ENCODE measurements at regions not wholly inside any gene's neighbourhood (a gene's known extent, or its start where the extent isn't known, plus 50 kb on each side); places are given as distances from the start of the nearest gene placed in this dataset.
"Not testable (repeated sequence)": the region's sequence is repeated elsewhere in the genome, so short reads cannot be mapped to it uniquely, and the experiment has no call there.

- ATAC-seq (ENCODE audit: low FRiP score in 2 of 2) (no peak), DNase-seq (no peak)
- H3K27ac ChIP-seq, result no peak overlapping the region
- no peaks in the 10 kb centered on the region for H3K9me3 ChIP-seq
- no peaks in the 10 kb centered on the region for H3K27me3 ChIP-seq
- H3K36me3 ChIP-seq, result no peaks in the 10 kb centered on the region
- no peak for TF ChIP-seq POLR2AphosphoS5 (IDR thresholded peaks at IDR 0.05)
- TF ChIP-seq CTCF (IDR thresholded peaks at IDR 0.05), result no peak
- no peak for TF ChIP-seq POLR2A (IDR thresholded peaks at IDR 0.05)
- no peak for TF ChIP-seq EP300 (IDR thresholded peaks at IDR 0.05)
- H3K4me3 ChIP-seq, result no peak overlapping the region
- no peaks in the 10 kb centered on the region for H3K4me1 ChIP-seq
- 0 to 50% methylated on average over 1 of the region's 1 CpG for WGBS, 2 donors
Observed at GRCh38 chr4:110414561-110414920, 61.4 kb upstream of the ENPEP start.

GRCh38 chr4:110413807-110414560 lies 62.0 kb upstream of the ENPEP start:
- ATAC-seq (ENCODE audit: low FRiP score in 2 of 2); H3K27ac ChIP-seq; H3K9me3 ChIP-seq; H3K36me3 ChIP-seq; DNase-seq; H3K4me1 ChIP-seq; H3K4me3 ChIP-seq; H3K27me3 ChIP-seq: not testable (repeated sequence)
- WGBS, 2 donors, result 48 to 64% methylated on average over 5 of the region's 5 CpGs

GRCh38 chr4:110412354-110413065 lies 63.4 kb upstream of the ENPEP start:
- Histone ChIP-seq H3K4me3 (no peak overlapping the region), H3K4me1 (no peaks in the 10 kb centered on the region), H3K36me3 (no peaks in the 10 kb centered on the region), H3K9me3 (no peaks in the 10 kb centered on the region), H3K27me3 (no peaks in the 10 kb centered on the region), H3K27ac (no peak overlapping the region)
- WGBS, 2 donors, result 74 to 78% methylated on average over 5 of the region's 5 CpGs
- TF ChIP-seq POLR2AphosphoS5 (IDR thresholded peaks at IDR 0.05), result no peak
- TF ChIP-seq POLR2A (IDR thresholded peaks at IDR 0.05), result no peak
- DNase-seq, result no peak
- ATAC-seq (ENCODE audit: low FRiP score in 2 of 2), result no peak

- TF ChIP-seq POLR2AphosphoS5 (IDR thresholded peaks at IDR 0.05) (no peak), CTCF (IDR thresholded peaks at IDR 0.05) (no peak), POLR2A (IDR thresholded peaks at IDR 0.05) (no peak), EP300 (IDR thresholded peaks at IDR 0.05) (no peak)
- 86 to 87% methylated on average over 5 of the region's 5 CpGs for WGBS, 2 donors
- ATAC-seq (ENCODE audit: low FRiP score in 2 of 2) (no peak), DNase-seq (no peak)
- H3K4me3 ChIP-seq, result no peak overlapping the region
- H3K9me3 ChIP-seq, result no peaks in the 10 kb centered on the region
- H3K4me1 ChIP-seq, result no peaks in the 10 kb centered on the region
- no peaks in the 10 kb centered on the region for H3K36me3 ChIP-seq
- no peak overlapping the region for H3K27ac ChIP-seq
- H3K27me3 ChIP-seq, result no peaks in the 10 kb centered on the region
Observed at GRCh38 chr4:110411574-110412011, 64.4 kb upstream of the ENPEP start.

GRCh38 chr4:110410853-110411573 lies 64.9 kb upstream of the ENPEP start:
- not testable (repeated sequence) for H3K9me3 ChIP-seq; H3K36me3 ChIP-seq; H3K4me1 ChIP-seq; H3K27ac ChIP-seq; ATAC-seq (ENCODE audit: low FRiP score in 2 of 2); H3K4me3 ChIP-seq; H3K27me3 ChIP-seq
- WGBS, 2 donors, result 54 to 69% methylated on average over 18 to 20 of the region's 35 CpGs
- DNase-seq, result peak in 1 of 2 donors; percentile 26

GRCh38 chr4:110400086-110400485 lies 75.9 kb upstream of the ENPEP start:
- Histone ChIP-seq H3K27me3 (no peaks in the 10 kb centered on the region), H3K4me3 (no peak overlapping the region), H3K9me3 (no peaks in the 10 kb centered on the region), H3K27ac (no peak overlapping the region), H3K36me3 (no peaks in the 10 kb centered on the region), H3K4me1 (no peaks in the 10 kb centered on the region)
- 84 to 85% methylated on average over 7 of the region's 7 CpGs for WGBS, 2 donors
- TF ChIP-seq EP300 (IDR thresholded peaks at IDR 0.05) (no peak), POLR2AphosphoS5 (IDR thresholded peaks at IDR 0.05) (no peak), CTCF (IDR thresholded peaks at IDR 0.05) (no peak), POLR2A (IDR thresholded peaks at IDR 0.05) (no peak)
- ATAC-seq (ENCODE audit: low FRiP score in 2 of 2), result no peak
- no peak for DNase-seq

- not testable (repeated sequence) for ATAC-seq (ENCODE audit: low FRiP score in 2 of 2); H3K4me3 ChIP-seq; DNase-seq; H3K36me3 ChIP-seq; H3K27ac ChIP-seq; H3K4me1 ChIP-seq; H3K27me3 ChIP-seq; H3K9me3 ChIP-seq
- WGBS, 2 donors, result 76 to 88% methylated on average over 10 of the region's 10 CpGs
Observed at GRCh38 chr4:110399046-110399445, 76.9 kb upstream of the ENPEP start.
